ENCODE measurements at regions not wholly inside any gene's neighbourhood (a gene's known extent, or its start where the extent isn't known, plus 50 kb on each side); places are given as distances from the start of the nearest gene placed in this dataset.

- H3K4me3 ChIP-seq (ENCODE audit: low read depth, low read length): no peak overlapping the region
Measured at GRCh38 chr2:66717973-66718372, 283.0 kb downstream of the MEIS1 start.

- no peak overlapping the region for H3K4me3 ChIP-seq (ENCODE audit: low read depth, low read length)
Measured at GRCh38 chr2:66721776-66722175, 286.9 kb downstream of the MEIS1 start.

DNA sequence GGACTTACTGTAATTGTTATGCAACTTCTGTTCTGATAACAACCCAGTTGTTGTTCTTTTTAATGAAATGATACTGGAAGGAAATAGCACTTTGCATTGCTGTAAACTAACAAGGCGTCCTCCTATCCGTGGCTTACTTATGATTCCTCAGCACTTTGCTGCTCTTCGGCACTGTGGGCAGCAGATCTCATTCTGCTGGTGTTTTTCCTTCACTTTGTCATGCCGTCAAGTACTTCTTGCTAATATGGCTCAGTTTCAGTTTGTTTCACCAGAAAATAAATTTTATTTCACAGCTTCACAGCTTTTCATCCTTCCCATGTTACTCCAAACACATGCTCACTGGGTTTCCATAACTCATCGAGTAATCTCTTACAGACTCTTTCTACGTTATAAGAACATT is 289.3 kb downstream of the MEIS1 start:
- no peak overlapping the region for H3K4me3 ChIP-seq (ENCODE audit: low read depth, low read length)

DNA sequence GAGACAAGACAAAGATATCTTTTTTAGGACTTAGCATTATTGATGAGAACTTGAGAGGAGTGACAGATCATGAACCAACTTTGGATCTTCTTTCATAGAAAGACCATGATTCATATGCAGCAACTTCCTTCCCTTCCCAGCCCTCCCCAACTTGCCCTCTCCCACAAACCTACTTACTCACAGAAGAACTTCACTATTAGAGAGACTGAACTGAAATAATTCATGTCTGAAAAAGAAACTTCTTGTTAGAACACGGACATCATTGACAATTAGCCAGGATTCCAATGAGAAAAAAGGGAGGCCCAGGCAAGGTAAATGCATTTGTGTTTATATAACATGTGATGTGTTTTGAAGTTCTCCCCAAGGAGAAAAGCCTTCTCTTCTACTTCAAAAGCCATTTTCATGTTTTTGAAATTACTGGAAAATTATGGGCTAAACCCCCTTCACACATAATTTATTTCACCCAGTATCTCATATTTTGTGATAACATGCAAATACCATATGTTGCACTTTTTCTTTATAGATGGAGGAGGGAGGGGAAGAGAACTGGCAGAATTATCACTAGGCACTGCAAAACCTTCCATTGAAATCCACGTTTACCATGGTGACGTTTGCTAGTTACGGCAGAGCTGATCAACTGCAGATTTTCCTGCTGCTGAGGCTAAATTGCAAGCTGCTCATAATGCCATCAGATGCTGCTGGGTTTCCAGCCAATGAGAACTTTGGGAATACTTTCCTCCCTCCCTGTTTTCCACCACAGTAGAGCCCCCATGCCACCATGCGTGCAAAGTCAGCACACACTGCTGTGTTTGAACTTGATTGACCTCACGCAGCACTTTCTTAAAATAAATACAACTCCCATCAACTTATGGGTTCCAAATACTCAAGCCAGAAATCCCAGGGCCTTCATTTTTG is 294.7 kb downstream of the MEIS1 start:
- no peak overlapping the region for H3K4me3 ChIP-seq (ENCODE audit: low read depth, low read length)

DNA sequence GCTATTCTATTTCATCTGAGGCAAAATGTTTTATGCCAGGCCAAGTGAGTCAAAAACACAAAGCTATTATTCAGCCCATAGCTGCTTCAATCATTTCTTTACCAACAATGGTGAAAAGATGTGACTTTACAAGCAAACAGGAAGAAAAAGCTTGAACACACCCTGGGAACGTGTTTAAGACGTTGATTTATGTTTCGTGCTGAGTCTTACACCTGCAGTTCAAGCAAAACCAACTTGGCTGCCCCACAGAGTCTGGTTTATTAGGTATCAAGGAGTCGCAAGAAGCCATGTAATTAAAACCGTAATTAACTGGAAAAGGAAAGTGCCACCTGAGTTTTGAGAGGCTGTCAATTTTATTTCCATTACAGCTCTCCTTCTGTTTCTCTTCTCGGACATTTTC is 295.5 kb downstream of the MEIS1 start:
- no peak overlapping the region for H3K4me3 ChIP-seq (ENCODE audit: low read depth, low read length)

DNA sequence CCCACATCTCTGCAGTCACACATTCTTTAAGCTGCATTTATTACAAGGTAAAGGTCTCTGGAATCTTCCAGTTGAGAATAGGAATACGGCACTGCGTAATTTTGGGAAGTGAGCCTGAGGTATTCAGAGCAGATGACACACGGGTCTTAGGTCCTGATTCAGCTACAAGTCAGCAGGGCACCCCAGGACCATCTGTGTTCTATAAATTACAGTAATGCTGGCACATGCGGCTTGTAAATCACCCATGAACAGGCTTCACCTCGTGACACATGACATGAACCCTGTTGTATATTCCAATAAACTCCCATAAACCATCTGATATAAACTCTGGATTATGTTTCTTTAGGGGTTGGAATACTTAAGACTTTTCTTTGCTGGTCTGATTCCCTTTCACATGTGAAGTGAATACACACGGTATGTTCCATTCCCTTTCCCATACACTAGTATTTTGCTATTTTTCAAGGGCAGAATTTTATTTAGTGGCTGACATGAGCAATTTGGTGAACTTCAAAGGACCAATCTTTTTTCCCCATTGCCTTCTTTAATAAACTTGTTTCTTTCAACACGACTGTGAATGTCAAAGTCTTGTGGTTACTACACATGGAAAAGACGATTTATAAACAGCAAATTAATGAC is 298.6 kb downstream of the MEIS1 start:
- no peak overlapping the region for H3K4me3 ChIP-seq (ENCODE audit: low read depth, low read length)

DNA sequence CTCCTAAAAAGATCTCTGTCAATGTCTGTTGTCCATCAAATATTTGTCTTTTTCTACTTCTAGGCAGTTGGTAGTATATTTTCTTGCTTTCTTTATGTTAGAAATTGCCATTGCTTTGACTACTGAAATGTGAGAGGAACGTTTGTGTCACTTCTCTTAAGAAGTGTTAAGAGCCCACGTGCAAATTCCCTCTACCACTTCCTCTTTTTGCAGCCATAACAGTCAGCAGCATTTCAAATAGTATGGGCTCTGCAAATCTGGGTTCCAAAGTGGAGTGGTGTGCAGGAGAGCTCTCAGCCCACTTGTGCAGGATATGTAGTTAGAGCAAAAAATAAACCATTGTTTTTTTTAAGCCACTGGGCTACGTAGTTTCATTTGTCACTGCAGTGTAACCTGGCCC is 314.0 kb downstream of the MEIS1 start:
- no peak overlapping the region for H3K4me3 ChIP-seq (ENCODE audit: low read depth, low read length)

DNA sequence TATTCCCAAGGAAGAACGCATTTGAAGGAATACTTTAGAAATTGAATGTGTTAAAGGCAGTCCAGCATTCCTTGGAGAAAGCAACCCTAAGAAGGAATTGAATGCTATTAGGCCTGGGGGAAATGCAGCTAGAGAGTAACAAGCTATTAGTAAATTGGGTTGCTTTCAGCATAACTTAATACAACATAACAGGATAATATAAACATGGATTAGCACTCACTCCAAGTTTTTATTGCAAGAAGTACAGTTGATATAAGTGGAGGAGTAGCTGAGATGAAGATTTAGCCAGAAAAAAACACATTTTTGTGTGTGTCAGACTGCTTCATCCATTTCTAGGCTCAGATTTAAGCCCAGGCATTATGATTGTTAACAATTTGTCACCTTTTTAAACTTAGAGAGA is 314.6 kb downstream of the MEIS1 start:
- no peak overlapping the region for H3K4me3 ChIP-seq (ENCODE audit: low read depth, low read length)

- no peak overlapping the region for H3K4me3 ChIP-seq (ENCODE audit: low read depth, low read length)
Measured at GRCh38 chr2:66753257-66753656, 318.3 kb downstream of the MEIS1 start.

DNA sequence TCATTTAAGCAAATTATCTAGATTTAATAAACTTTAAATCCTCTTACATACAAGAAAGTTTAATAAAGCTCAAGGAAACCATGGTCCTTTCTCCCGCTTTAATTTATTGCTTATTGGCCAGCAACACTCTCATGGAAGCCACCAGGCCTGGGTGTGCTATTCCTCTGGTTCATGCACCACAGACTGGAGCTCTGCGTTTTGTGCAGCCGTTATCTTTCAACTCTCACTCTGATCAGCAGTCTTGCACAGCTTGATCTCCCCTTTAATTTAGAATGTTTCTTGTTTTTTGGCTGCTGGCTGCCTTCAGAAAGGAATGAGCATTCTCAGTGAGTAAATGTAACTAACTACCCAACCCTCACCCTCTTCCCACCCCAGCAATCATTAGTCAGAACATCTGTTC is 318.7 kb downstream of the MEIS1 start:
- no peak overlapping the region for H3K4me3 ChIP-seq (ENCODE audit: low read depth, low read length)

- H3K4me3 ChIP-seq (ENCODE audit: low read depth, low read length): no peak overlapping the region
Measured at GRCh38 chr2:66755974-66756373, 321.0 kb downstream of the MEIS1 start.

DNA sequence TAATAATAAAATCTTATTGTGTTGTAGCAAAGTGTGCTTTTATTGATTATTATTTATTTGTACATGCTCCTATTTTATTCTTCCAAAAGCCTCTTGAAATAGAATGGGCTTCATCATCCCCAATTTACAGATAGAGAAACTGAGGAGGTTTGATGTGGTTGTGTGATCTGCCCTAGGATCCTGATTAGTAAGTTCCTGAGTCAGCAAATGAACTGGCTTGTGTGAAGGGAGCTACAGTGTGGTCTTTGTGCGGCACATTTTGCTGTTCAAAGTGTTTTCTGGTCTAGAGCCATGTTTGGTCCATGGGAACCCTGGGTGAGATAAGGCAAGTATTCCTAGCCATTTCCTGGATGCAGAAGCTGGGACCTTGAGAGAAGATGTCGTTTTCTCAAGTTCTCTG is 326.9 kb downstream of the MEIS1 start:
- no peak overlapping the region for H3K4me3 ChIP-seq (ENCODE audit: low read depth, low read length)

DNA sequence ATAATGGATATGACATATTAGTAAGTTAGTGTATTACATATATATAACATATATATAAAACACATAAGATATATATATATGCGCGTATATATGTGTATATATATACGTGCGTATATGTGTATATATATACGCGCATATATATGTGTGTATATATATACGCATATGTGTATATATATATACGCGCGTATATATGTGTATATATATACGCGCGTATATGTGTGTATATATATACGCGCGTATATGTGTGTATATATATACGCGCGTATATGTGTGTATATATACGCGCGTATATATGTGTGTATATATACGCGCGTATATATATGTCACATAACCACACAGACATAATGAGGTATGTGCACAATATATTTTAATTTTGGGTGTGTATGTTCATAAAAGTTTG is 327.8 kb downstream of the MEIS1 start:
- no peak overlapping the region for H3K4me3 ChIP-seq (ENCODE audit: low read depth, low read length)

GRCh38 chr2:66766582-66766981 is 331.7 kb downstream of the MEIS1 start:
- H3K4me3 ChIP-seq (ENCODE audit: low read depth, low read length): no peak overlapping the region

- no peak overlapping the region for H3K4me3 ChIP-seq (ENCODE audit: low read depth, low read length)
Measured at GRCh38 chr2:66771359-66771976, 336.5 kb downstream of the MEIS1 start.

GRCh38 chr2:66772618-66773017 is 337.7 kb downstream of the MEIS1 start:
- no peak overlapping the region for H3K4me3 ChIP-seq (ENCODE audit: low read depth, low read length)

DNA sequence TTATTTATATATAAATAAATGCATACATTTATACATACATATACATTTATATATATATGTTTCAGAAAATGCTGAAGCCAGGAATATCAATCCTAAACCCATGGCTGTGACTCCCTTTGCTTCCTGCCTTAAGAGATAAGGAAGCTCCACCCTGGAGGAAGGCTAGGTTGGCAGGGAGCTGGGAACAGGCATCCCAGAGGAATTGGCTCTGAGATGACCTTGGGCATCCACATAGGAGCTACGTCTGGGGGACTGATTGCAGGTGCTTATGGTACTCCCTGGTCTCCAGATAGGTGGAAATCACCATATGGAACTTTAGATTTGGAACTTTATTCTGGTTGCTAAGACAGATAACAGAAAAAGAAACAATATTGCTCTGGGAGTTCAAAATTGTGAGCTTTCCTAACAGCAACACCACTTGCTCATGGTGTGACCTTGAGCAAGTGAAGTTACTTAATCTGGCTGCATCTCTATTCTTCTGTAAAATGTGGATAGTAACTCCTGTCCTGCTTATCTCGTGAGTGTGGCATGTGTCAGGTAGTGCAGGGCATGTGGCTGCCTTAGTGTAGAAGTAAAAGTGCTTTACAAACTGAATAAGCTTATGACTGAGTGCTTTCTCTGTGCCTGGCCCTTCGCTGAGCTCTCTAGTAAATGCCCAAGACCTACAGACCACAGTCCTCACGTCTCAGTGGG is 341.0 kb downstream of the MEIS1 start:
- H3K4me3 ChIP-seq (ENCODE audit: low read depth, low read length): no peak overlapping the region

GRCh38 chr2:66781804-66782203 is 346.9 kb downstream of the MEIS1 start:
- no peak overlapping the region for H3K4me3 ChIP-seq (ENCODE audit: low read depth, low read length)

GRCh38 chr2:66782780-66783361 is 347.9 kb downstream of the MEIS1 start:
- no peak overlapping the region for H3K4me3 ChIP-seq (ENCODE audit: low read depth, low read length)

DNA sequence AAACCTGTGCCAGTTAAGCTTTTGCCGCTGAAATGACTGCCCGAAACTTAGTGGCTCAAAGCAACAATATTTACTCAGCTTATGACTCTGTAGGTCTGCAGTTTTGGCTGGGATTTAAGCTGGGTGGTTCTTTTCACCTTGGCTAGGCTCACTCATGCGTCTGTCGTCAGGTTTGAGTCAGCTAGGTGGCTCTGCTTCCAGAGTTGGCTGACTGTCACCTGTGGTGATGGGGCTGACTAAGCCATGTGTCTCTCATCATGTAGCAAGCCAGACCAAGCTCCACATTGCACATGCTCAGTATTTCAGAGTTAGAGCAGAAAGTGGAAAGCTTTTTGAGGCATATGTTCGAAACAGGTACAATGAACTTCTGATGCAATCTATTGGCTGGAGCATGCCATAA is 354.8 kb downstream of the MEIS1 start:
- no peak overlapping the region for H3K4me3 ChIP-seq (ENCODE audit: low read depth, low read length)

- H3K4me3 ChIP-seq (ENCODE audit: low read depth, low read length): no peak overlapping the region
Measured at GRCh38 chr2:66790651-66791181, 355.8 kb downstream of the MEIS1 start.
